Rectal smooth muscle tissue (tissue), 1 donor: ENCODE measurements at regions not wholly inside any gene's neighbourhood (a gene's known extent, or its start where the extent isn't known, plus 50 kb on each side); places are given as distances from the start of the nearest gene placed in this dataset.

Experiments
- H3K27ac ChIP-seq: one replicate; pipeline ENCODE4 v1.7.0; 2013; ENCODE audit warnings: low read depth, low read length, inconsistent platforms
- H3K27me3 ChIP-seq: one replicate; pipeline ENCODE4 v1.7.0; 2013; ENCODE audit warnings: low read length; ENCODE audit not compliant: control insufficient read depth, insufficient read depth
- H3K36me3 ChIP-seq: one replicate; pipeline ENCODE4 v1.7.0; 2013; ENCODE audit warnings: low read length; ENCODE audit not compliant: control insufficient read depth, insufficient read depth
- H3K4me1 ChIP-seq: one replicate; pipeline ENCODE4 v1.7.0; 2013; ENCODE audit warnings: low read length; ENCODE audit not compliant: control insufficient read depth, insufficient read depth
- H3K4me3 ChIP-seq: one replicate; pipeline ENCODE4 v1.7.0; 2013; ENCODE audit warnings: low read length
- H3K9ac ChIP-seq: one replicate; pipeline ENCODE4 v1.7.0; 2013; ENCODE audit warnings: low read length

- Histone ChIP-seq H3K4me3 (no peak overlapping the region), H3K36me3 (no peaks in the 10 kb centered on the region), H3K27me3 (no peaks in the 10 kb centered on the region), H3K4me1 (no peaks in the 10 kb centered on the region), H3K9ac (no peak overlapping the region), H3K27ac (no peak overlapping the region)
Observed at GRCh38 chr2:16246281-16246850, 306.0 kb downstream of the MYCN start.

DNA sequence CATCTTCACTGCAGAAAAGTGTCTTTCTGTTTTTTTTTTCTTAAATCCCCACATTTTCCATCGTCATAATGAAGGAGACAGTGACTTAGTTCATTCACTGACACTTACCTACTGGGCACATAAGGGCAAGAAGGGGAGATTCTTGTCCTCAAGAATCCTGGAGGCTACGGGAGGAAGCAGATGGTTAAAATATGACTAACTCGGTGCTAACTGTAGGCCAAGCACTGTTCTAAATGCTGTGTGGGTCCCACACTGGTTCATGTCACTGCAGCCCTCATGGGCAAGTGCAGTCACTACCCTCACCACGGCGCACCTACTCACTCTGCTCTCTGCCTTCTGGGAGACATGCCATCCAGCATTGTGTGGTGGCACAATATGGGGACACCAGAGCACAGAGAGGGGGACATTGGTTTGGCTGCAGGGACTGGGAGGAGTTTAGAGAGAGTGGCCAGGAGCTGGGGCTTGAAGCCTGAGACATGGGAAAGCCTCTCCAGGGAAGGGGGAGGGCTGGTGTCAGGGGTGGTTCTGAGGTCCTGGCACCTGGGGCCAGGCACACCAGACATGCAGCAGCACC lies 305.2 kb downstream of the MYCN start:
- Histone ChIP-seq H3K36me3 (no peaks in the 10 kb centered on the region), H3K4me3 (no peak overlapping the region), H3K27me3 (no peaks in the 10 kb centered on the region), H3K4me1 (no peaks in the 10 kb centered on the region), H3K9ac (no peak overlapping the region), H3K27ac (no peak overlapping the region)

DNA sequence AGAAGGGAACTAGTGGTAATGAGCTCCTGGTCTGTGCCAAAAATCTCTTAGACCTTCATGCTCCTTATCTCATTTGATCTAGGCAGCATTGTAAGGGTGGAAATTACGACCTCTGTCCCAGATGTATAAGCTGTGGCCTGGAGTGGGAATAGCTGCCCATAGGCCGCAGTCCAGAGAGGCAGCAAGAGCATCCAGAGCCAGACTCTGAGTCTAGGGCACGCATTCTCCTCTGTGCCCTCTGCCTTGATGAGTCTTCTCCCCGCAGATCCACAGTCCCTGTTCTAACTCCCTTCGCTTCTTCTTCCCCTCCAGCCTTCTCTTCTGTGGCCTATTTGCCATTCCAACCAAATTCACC lies 304.6 kb downstream of the MYCN start:
- no peak overlapping the region for H3K4me3 ChIP-seq
- no peak overlapping the region for H3K27ac ChIP-seq
- H3K4me1 ChIP-seq = no peaks in the 10 kb centered on the region
- no peaks in the 10 kb centered on the region for H3K27me3 ChIP-seq
- no peak overlapping the region for H3K9ac ChIP-seq
- H3K36me3 ChIP-seq = no peaks in the 10 kb centered on the region

GRCh38 chr2:16244153-16244965 lies 304.0 kb downstream of the MYCN start:
- no peak overlapping the region for H3K27ac ChIP-seq
- H3K27me3 ChIP-seq = no peaks in the 10 kb centered on the region
- no peak overlapping the region for H3K4me3 ChIP-seq
- no peaks in the 10 kb centered on the region for H3K36me3 ChIP-seq
- no peak overlapping the region for H3K9ac ChIP-seq
- H3K4me1 ChIP-seq = no peaks in the 10 kb centered on the region

- Histone ChIP-seq H3K27ac (no peak overlapping the region), H3K9ac (no peak overlapping the region), H3K36me3 (no peaks in the 10 kb centered on the region), H3K4me3 (no peak overlapping the region), H3K4me1 (no peaks in the 10 kb centered on the region), H3K27me3 (no peaks in the 10 kb centered on the region)
Observed at GRCh38 chr2:16243411-16243996, 303.2 kb downstream of the MYCN start.

- no peaks in the 10 kb centered on the region for H3K4me1 ChIP-seq
- no peaks in the 10 kb centered on the region for H3K36me3 ChIP-seq
- no peak overlapping the region for H3K27ac ChIP-seq
- no peaks in the 10 kb centered on the region for H3K27me3 ChIP-seq
- no peak overlapping the region for H3K9ac ChIP-seq
- H3K4me3 ChIP-seq = no peak overlapping the region
Observed at GRCh38 chr2:16242906-16243305, 302.6 kb downstream of the MYCN start.

GRCh38 chr2:16241166-16242160 lies 301.1 kb downstream of the MYCN start:
- Histone ChIP-seq H3K27me3 (no peaks in the 10 kb centered on the region), H3K4me3 (no peak overlapping the region), H3K4me1 (no peaks in the 10 kb centered on the region), H3K36me3 (no peaks in the 10 kb centered on the region), H3K27ac (no peak overlapping the region), H3K9ac (no peak overlapping the region)

DNA sequence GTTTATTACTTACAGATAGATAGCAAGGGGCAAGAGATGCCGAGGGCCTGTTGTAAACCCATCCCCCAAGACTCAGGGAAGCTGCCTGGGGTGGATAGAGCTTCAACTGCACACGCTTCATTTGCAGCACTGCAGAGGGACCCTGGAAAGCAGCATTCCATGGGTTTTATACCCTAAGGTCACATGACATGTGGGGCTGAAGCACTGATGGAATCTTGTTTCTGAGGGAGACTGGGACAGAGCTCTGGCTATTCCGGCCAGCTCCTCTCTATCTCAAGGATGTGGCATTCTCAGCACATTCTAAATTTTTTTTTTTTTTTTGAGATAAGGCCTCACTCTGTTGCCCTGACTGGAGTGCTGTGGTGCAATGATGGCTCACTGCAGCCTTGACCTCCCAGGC lies 300.1 kb downstream of the MYCN start:
- Histone ChIP-seq H3K27ac (no peak overlapping the region), H3K4me1 (no peaks in the 10 kb centered on the region), H3K9ac (no peak overlapping the region), H3K36me3 (no peaks in the 10 kb centered on the region), H3K4me3 (no peak overlapping the region), H3K27me3 (no peaks in the 10 kb centered on the region)

DNA sequence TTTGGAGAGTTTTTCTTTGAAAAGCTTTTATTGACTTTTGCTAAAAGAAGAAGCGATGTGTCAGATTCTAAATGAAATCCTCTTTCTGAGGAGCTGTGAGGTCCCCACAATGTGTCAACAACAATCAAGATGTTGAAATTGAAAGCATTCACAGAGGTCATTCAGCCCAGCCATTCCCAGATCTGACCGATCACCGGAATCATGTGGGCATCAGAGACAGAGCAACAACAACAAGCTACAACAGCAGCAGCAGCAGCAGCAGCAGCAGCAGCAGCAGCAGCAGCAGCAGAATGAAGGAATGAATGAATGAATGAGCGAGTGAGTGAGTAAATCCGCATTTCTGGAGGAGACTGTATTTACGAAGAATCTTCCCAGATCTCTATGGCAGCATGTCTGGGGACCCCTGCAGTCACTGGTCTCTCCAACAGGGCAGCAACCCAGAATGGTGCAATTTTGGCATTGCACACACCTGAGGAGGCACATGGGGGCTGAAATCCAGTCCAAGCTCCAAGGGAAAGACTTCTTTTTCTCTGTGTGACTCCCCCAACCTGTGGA lies 299.0 kb downstream of the MYCN start:
- Histone ChIP-seq H3K4me3 (no peak overlapping the region), H3K4me1 (no peaks in the 10 kb centered on the region), H3K36me3 (no peaks in the 10 kb centered on the region), H3K27ac (no peak overlapping the region), H3K27me3 (no peaks in the 10 kb centered on the region), H3K9ac (no peak overlapping the region)

DNA sequence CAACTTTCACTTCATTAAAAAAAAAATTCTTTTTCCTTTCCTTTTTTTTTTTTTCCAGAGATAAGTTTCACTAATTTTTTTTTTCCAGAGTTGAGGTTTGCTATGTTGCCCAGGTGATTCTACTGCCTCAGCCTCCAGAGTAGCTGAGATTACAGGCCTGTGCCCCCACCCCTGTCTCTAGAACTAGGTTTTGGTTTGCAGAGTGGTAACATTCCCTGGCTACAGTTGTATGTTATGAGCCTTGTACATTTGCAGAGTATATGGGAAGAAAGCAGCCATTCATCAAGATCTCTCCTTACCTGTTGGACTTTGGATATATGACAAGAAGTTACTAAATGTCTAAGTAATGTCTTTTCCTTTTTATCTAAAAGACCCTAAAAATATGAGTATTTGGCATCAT lies 298.4 kb downstream of the MYCN start:
- Histone ChIP-seq H3K27ac (no peak overlapping the region), H3K4me3 (no peak overlapping the region), H3K4me1 (no peaks in the 10 kb centered on the region), H3K36me3 (no peaks in the 10 kb centered on the region), H3K27me3 (no peaks in the 10 kb centered on the region), H3K9ac (no peak overlapping the region)

GRCh38 chr2:16238001-16238761 lies 297.8 kb downstream of the MYCN start:
- Histone ChIP-seq H3K4me3 (no peak overlapping the region), H3K36me3 (no peaks in the 10 kb centered on the region), H3K27me3 (no peaks in the 10 kb centered on the region), H3K4me1 (no peaks in the 10 kb centered on the region), H3K27ac (no peak overlapping the region), H3K9ac (no peak overlapping the region)
